Cardiac muscle cell (in vitro differentiated cells and primary cell): ENCODE measurements at regions not wholly inside any gene's neighbourhood (a gene's known extent, or its start where the extent isn't known, plus 50 kb on each side); places are given as distances from the start of the nearest gene placed in this dataset.

ENCODE experiments used
- DNase-seq, 2 donors: peaks; one replicate each; pipeline versions ENCODE4 v3.0.0 to v3.0.0-alpha.2; 2010 to 2017; ENCODE audit warnings: low read depth in 1 of 2, low spot score in 1 of 2
- H3K27ac ChIP-seq: fragments of 200-600 bp; sonication (generic); 2 replicates; pipeline ENCODE4 v1.5.1; 2016
- H3K27me3 ChIP-seq: fragments of 200-600 bp; sonication (generic); 2 replicates; pipeline ENCODE4 v1.6.0; 2016; ENCODE audit warnings: control low read depth
- H3K36me3 ChIP-seq: fragments of 200-600 bp; sonication (generic); 2 replicates; pipeline ENCODE4 v1.5.1; 2016; ENCODE audit warnings: control low read depth
- H3K4me1 ChIP-seq: fragments of 200-600 bp; sonication (generic); 2 replicates; pipeline ENCODE4 v1.8.1; 2017; ENCODE audit warnings: low read depth, mild to moderate bottlenecking, mixed run types
- H3K4me3 ChIP-seq: fragments of 200-600 bp; sonication (generic); 2 replicates; pipeline ENCODE4 v1.5.1; 2016; ENCODE audit warnings: mild to moderate bottlenecking
- H3K9me3 ChIP-seq: fragments of 200-600 bp; sonication (generic); 2 replicates; pipeline ENCODE4 v1.5.1; 2017; ENCODE audit warnings: low read depth, mild to moderate bottlenecking, control low read depth
- CTCF ChIP-seq: IDR thresholded peaks from 2 replicates; pipeline ENCODE4 v1.5.1; 2012; ENCODE audit warnings: low read depth, mild to moderate bottlenecking, low read length

- no peak for DNase-seq
- Histone ChIP-seq H3K9me3 (no peaks in the 10 kb centered on the region), H3K27me3 (no peaks in the 10 kb centered on the region), H3K27ac (no peak overlapping the region), H3K36me3 (no peaks in the 10 kb centered on the region), H3K4me1 (no peaks in the 10 kb centered on the region), H3K4me3 (no peak overlapping the region)
- no peak for TF ChIP-seq CTCF
Observed at GRCh38 chr13:81302677-81303076, 961.8 kb upstream of the SPRY2 start.

- no peaks in the 10 kb centered on the region for H3K4me1 ChIP-seq
- H3K9me3 ChIP-seq: no peaks in the 10 kb centered on the region
- H3K27ac ChIP-seq: no peak overlapping the region
- no peaks in the 10 kb centered on the region for H3K36me3 ChIP-seq
- H3K27me3 ChIP-seq: no peaks in the 10 kb centered on the region
- no peak overlapping the region for H3K4me3 ChIP-seq
- TF ChIP-seq CTCF: no peak
- DNase-seq: no peak
Observed at GRCh38 chr13:81302125-81302524, 961.2 kb upstream of the SPRY2 start.

- Histone ChIP-seq H3K9me3 (no peaks in the 10 kb centered on the region), H3K4me3 (no peak overlapping the region), H3K4me1 (peaks cover 10% of the 10 kb centered on the region), H3K36me3 (no peaks in the 10 kb centered on the region), H3K27ac (no peak overlapping the region), H3K27me3 (no peaks in the 10 kb centered on the region)
- DNase-seq: no peak
- TF ChIP-seq CTCF: no peak
Observed at GRCh38 chr13:81295177-81295576, 954.3 kb upstream of the SPRY2 start.

GRCh38 chr13:81293594-81294164, 952.8 kb upstream of the SPRY2 start:
- TF ChIP-seq CTCF: no peak
- peaks cover 10% of the 10 kb centered on the region for H3K4me1 ChIP-seq
- no peak overlapping the region for H3K27ac ChIP-seq
- H3K27me3 ChIP-seq: no peaks in the 10 kb centered on the region
- H3K36me3 ChIP-seq: no peaks in the 10 kb centered on the region
- H3K4me3 ChIP-seq: no peak overlapping the region
- DNase-seq: no peak
- H3K9me3 ChIP-seq: no peaks in the 10 kb centered on the region

GRCh38 chr13:81283561-81283960, 942.6 kb upstream of the SPRY2 start:
- Histone ChIP-seq H3K4me3 (no peak overlapping the region), H3K4me1 (no peaks in the 10 kb centered on the region), H3K9me3 (no peaks in the 10 kb centered on the region), H3K36me3 (no peaks in the 10 kb centered on the region), H3K27ac (no peak overlapping the region), H3K27me3 (no peaks in the 10 kb centered on the region)
- no peak for TF ChIP-seq CTCF
- no peak for DNase-seq

GRCh38 chr13:81283062-81283461, 942.1 kb upstream of the SPRY2 start:
- H3K27ac ChIP-seq: no peak overlapping the region
- no peaks in the 10 kb centered on the region for H3K9me3 ChIP-seq
- no peak for TF ChIP-seq CTCF
- no peak overlapping the region for H3K4me3 ChIP-seq
- H3K27me3 ChIP-seq: no peaks in the 10 kb centered on the region
- no peak for DNase-seq
- no peaks in the 10 kb centered on the region for H3K4me1 ChIP-seq
- H3K36me3 ChIP-seq: no peaks in the 10 kb centered on the region
